Suppressor macrophage treated with lipopolysaccharide for 4 hours (primary cell): ENCODE measurements at regions not wholly inside any gene's neighbourhood (a gene's known extent, or its start where the extent isn't known, plus 50 kb on each side); places are given as distances from the start of the nearest gene placed in this dataset.
"Not testable (repeated sequence)": the region's sequence is repeated elsewhere in the genome, so short reads cannot be mapped to it uniquely, and the experiment has no call there.

ENCODE experiments used
- DNase-seq: peaks from one replicate; pipeline ENCODE4 v3.0.0-alpha.2; 2020

DNA sequence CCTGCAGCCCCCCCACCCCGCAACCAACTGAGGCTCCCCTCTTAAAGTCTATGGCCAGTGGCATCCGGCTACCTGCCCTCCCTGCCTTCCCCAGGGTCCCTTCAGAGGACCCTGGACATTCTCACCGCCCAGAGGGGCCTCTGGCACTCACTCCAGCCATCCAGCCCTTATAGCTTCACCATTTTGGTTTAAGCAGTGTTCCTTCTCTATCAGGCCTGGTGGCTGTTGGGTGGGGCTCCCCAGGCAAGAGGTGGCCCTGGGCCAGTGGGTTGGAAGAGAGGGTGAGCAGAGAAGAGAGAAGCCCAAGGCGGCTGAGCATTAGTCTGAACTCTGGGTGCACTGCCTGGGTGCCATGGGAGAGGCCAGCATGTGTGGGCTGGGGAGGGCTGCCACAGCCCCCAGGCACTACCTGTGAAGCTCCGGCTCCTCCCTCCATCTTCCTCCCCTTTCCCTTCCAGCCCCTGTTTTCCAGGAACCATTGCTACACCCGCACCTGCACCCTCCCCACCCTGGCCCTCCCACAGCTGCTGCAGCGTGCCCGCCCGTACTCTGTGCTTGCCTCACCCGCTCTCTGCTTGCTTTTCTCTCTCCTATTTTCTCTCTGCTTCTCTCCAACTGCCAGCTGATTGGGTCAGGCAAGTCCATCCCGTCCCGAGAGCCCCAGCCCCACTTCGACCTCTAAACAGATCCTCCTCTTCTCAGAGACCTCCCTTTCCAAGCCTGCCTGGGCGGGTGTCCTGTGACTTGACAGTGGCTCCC, 168.2 kb downstream of the TBC1D2B start:
- no peak for DNase-seq

DNA sequence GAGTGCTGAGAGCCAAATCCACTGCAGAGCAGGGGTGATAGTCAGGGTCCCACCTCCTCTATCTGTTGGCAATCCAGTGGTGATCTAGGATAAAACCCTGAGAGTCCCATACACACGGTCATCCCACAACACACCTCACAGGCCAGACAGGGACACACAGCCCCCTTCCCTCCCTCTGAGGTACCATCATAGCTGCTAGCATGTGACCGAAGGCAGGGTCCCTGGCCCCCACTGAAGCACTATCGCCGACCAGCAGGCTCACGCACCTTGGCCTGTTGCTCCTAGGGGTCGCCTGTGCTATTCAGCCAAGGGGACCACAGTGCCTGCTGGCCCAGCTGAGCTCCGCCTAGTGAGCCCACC, 168.8 kb downstream of the TBC1D2B start:
- not testable (repeated sequence) for DNase-seq

DNA sequence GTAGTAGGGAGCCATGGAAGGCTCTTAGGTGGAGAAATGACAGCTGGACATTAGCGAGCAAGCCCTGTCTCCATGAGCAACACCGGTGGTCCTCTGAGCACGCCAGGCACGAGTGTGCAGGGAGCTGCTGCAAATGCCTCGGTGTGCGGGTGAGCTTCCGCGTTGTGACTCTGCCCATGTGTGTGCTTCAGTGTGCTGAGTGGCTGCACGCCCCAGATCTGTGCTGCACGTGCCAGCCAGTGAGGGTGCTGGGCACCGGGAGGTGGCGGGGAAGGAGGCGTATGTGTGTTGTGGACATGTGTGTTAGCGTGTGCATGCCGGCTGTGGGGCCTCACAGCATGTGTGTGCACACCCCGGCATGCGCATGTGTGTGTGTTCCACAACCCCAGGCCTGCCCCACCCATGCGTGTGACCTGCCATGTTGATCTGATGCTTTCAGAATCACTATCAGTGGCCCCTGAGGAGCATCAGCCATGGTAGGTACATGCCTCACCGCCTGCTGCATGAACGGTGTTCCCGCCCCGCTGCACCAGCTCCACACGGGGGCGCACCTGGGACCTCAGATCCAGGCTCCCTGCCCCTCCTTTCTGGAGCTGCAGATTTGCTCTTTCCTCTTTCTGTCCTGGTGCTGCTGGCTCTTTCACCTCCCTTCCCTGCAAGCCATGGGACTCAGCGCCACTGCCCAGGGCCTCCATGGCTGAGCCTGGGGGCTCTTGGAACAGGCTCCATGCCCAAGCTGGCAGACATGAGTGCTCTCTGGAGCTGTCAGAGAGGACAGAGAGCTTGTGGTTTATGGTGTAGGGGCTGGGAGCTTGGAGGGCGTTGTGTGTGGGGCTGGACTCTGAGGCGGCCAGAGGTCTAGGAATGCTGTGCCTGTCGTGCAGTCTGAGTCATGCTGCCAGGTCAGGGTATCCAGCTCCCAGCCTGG, 169.4 kb downstream of the TBC1D2B start:
- peak; percentile 67 for DNase-seq

DNA sequence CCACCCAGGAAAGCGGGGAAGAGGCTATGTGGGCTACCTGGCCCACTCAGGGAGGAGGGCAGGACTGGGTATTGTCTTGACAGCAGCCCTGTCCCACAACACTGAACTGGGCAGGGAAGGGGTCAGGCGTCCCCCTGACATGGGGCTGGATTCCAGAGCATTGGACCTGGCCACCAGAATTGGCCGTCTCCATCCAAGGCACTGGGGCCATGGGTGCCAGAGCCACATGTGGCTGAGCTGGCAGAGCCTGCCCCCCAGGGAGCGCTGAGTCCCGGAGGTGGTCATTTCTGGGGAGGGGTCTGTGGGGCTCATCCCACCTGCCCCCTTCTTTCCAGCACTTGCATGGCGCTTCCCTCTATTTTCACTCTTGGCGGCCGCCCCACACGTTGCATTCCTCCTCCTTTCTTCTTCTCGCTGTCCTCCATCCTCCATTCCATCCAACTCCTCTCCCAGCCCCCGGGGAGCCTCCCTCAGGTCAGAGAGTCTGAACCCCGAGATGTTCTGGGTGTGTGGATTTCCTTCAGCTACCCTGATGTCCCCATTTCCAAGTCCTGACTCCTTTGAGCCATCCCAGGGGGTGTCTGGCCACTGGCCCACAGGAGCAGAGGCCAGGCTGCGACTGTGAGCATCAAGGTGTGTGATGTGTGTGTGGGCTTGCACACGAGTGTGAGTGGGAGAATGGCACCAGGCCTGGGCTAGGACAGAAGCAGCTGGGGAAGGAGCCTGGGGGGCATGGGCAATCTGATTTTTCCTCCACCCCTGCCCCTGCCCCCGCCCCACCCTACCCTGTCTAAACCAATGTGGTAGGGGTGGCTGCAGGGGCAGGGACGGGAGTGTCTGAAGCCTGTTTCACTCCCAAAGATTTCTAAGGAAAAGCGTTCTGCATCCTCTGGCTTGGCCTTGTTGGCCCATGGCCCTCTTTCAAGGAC, 171.2 kb downstream of the TBC1D2B start:
- not testable (repeated sequence) for DNase-seq

DNA sequence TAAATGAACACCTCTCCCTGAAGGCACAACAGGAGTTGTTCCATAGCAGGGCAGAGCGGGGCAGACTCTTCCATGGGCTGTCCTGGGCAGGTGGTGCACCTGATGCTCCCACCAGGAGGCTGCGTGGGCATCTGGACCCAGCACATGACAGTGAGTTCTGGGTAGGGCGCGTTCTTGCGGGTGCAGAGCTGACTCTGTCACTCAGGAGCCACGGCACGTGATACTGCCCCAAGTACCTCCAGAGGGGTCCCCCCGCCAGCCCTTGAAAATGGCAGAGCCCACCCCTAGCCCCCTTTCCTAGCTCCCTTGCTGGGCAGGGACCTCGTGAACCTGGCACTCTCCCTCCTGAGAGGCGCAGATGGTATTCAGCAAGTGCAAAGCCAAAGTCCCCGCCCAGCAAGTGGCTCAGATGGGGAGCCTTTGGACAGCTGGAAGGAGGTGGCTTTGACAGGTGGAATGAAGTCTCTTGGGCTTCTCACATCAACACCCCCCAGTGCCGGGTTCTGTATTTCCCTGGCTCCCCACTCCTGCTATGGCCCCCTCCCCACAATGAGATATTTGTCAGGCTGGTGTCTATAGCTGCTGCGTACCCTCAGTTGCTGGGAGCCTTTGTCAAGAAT, 172.1 kb downstream of the TBC1D2B start:
- no peak for DNase-seq

DNA sequence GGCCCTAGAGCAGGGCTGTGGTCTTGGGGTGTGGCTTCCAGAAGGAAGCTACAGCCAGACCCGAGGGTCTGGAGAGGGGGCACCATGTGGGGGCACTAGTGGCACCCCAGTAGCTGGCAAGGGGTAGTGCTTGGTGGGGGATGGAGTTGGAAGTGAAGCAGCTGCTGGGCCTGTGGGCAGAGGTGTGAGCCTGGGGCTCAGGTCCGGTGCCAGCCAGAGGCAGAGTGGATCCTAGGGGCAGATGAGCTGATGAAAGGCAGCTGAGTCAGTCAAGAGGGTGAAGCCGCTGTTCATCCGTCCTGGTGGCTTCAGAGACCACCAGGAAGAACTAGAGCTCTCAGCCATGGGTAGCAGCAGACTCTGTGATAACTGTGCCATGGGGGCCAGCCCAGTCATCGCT, 172.6 kb downstream of the TBC1D2B start:
- no peak for DNase-seq

DNA sequence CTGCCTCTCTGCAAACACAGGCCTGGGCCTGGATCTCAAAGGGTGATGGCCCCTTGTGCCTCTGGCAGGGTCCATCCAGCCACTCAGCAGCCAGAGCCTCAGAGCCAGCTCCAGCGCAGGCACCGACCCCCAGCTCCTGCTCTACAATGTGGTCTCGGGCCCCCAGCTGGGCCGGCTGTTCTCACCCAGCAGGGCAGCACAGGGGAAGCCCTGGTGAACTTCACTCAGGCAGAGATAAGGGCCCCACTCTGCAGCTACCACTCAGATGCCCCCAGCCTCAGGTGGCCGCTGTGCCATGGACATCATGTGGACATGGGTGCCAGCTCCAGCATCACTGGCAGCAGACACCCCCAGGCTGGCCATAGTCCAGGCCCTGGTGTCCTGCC, 173.1 kb downstream of the TBC1D2B start:
- DNase-seq = no peak

DNA sequence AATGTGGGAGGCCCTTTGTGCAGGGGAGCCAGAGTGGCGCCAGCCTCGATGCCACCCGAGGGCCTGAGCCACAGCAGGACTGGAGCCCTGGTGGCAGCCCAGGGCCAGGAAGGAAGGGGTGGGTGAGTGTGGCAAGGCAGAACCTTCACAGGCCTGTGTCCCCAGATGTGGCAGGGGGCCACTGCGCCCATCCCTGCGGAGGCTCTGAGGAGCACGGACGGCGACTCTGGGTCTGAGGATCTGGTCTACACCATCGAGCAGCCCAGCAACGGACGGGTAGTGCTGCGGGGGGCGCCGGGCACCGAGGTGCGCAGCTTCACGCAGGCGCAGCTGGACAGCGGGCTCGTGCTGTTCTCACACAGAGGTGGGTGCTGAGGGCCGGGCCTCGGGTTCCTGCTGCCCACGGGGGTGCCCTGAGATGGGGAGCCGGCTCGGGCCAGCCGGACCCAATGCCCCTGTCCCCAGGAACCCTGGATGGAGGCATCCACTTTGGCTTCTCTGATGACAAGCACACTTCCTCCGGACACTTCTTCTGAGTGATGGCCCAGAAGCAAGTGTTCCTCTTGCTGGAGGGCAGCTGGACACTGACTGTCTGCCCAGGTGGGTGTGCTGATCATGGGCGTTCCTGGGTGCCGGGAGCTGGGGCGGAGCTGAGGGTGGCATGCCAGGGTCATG, 173.6 kb downstream of the TBC1D2B start:
- not testable (repeated sequence) for DNase-seq

DNA sequence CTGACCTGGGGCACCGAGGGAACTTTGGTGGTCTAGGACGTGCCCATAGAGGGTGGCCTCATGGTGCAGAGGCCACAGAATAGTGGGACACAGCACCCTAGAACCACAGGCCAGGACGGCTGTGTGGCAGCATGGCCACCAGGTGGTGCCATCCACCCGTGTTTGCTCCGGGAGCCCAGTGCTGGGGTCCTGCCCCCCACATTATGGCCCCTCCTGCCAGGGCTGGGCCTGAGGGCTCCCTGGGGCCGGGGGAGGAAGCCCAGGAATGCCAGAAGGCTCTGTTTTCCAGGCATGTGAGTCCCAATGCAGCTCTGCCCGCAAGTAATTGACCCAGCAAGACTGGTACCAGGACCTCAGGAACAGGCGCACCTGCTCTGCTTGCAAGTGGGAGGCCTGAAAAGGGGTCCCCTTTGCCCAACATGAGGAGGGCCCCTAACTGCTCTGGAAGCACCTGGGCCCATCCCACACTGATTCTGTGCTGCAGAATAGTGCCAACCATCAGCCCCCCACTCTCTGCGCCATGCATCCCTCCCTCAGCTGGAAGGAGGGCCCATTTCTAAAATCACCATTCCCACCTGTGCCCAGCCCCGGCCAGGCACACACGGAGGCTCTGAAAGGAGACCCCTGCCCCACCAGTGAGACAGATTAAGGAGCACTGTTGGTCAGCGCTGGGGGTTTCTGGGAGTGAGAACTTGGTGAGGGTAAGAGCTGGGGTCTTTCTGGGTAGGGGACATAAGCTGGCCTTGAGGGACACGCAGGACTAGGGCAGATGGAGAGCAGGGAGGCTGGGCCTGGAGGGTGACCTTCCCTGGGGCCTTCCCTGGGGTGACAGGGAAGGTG, 174.4 kb downstream of the TBC1D2B start:
- peak; percentile 23 for DNase-seq

DNA sequence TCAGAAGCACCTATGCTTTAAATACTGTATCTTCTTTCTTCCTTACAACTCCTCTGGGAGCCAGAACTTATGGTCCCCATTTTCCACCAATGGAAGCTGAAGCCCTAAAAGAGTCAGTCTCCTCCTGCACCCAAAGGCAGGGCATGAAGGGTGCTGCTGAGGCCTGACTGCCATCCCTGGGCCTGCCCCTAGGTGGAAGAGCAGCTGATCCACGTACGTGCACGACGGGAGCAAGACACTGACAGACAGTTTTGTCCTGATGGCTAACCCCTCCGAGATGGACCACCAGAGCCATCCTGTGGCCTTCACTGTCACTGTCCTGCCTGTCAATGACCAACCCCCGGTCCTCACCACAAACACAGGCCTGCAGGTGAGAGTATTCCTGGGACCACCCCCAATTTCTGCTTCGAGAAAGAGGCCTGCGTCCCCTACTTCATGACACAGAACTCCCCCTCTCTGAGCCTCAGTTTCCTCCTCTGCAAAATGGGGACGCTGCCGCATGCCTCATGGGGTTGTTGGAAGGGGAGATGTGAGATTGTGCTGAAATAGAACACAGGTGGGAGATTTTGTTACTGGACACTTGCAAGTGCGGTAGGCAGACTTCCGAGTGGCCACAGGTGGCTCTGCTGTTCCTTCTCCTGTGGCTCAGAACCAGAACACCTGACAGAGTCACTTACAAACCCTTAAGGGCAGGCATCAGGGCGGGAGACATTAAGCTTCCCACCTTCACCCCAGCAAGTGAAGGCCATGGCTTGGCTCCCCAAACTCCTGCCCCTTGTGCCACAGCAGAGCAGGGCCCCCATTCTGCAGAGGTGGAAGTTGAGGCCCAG, 175.4 kb downstream of the TBC1D2B start:
- no peak for DNase-seq

DNA sequence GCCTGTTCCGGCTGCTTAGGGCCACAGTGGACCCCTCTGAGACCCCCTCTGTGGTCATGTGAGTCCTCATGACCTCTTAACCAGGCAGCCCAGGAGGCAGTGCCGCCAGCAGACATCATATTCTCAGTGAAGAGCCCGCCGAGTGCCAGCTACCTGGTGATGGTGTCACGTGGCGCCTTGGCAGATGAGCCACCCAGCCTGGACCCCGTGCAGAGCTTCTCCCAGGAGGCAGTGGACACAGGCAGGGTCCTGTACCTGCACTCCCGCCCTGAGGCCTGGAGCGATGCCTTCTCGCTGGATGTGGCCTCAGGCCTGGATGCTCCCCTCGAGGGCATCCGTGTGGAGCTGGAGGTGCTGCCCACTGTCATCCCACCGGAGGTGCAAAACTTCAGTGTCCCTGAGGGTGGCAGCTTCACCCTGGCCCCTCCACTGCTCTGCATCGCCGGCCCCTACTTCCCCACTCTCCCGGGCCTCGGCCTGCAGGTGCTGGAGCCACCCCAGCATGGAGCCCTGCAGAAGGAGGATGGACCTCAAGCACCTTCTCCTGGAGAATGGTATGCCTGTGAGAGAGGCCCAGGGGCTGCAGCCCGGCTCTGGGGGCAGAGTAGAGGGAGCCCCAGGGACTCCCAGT, 176.1 kb downstream of the TBC1D2B start:
- DNase-seq = no peak

DNA sequence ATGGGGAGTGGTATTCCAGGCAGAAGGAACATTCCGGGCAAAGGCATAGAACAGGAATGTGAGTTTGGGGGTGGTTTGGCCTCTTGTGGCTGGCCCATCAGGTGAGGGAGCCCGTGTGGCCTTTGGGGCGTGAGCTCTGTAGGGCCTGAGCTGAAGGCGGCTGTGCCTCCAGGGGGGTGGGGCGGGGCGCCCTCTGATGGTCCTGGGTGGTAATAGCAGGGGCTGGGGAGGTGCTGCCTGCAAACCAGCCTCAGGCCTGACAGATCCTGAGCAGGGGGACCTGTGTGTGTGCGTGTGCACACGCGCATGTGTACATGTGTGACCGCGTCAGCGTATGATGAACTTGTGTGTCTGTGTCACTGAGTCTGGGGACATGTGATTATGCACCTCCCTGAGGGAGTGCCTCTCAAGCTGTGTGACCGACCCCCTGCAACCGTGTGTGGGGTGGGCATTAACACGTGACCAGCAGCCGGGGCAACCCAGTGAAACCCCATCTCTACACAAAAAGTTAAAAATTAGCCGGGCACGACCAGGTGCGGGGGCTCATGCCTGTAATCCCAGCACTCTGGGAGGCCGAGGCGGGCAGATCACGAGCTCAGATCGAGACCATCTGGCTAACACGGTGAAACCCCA, 177.1 kb downstream of the TBC1D2B start:
- DNase-seq = peak; percentile 58

DNA sequence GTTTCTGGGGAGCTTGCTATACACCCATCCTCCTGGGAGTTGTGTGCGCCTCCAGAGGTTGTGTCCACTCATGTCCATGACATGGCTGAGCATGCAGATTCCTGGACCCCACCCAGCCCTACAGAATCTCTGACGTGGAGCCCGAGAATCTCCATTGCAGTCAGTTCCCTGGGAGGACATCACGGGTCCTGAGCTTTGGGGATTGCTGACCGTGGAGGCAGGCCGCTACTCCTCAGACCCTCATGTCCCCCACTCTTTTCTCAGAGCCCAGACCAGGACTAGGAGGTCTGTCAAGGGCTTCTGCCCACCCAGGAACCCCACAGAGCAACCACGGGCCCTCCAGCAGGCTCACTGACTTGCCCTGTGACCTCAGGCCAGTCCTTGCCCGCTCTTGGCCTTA, 177.7 kb downstream of the TBC1D2B start:
- DNase-seq = not testable (repeated sequence)

DNA sequence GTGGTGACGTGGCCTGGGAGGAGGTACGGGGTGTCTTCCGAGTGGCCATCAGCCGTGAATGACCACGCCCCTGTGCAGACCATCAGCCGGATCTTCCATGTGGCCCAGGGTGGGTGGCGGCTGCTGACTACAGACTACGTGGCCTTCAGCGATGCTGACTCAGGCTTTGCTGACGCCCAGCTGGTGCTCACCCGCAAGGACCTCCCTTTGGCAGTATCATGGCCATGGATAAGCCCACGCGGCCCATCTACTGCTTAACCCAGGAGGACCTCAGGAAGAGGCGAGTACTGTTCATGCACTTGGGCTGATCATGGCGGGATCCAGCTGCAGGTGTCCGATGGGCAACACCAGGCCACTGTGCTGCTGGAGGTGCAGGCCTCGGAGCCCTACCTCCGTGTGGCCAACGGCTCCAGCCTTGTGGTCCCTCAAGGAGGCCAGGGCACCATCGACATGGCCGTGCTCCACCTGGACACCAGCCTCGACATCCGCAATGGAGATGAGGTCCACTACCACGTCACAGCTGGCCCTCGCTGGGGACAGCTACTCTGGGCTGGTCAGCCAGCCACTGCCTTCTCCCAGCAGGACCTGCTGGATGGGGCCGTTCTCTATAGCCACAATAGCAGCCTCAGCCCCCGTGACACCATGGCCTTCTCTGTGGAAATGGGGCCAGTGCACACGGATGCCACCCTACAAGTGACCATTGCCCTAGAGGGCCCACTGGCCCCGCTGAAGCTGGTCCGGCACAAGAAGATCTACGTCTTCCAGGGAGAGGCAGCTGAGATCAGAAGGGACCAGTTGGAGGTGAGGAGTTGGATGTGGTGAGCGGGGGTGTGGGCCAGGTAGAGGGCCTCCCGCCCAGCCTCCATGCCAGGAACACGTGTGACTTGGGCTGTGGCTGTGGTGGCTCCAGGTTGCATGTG, 178.4 kb downstream of the TBC1D2B start:
- DNase-seq = no peak

DNA sequence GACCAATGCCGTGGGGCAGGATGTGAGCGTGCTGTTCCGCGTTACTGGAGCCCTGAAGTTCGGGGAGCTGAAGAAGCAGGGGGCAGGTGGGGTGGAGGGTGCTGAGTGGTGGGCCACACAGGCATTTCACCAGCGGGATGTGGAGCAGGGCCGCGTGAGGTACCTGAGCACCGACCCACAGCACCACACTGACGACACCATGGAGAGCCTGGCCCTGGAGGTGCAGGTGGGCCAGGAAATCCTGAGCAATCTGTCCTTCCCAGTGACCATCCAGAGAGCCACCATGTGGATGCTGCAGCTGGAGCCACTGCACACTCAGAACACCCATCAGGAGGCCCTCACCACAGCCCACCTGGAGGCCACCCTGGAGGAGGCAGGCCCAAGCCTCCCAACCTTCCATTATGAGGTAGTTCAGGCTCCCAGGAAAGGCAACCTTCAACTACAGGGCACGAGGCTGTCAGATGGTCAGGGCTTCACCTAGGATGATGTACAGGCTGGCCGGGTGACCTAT, 179.6 kb downstream of the TBC1D2B start:
- no peak for DNase-seq

DNA sequence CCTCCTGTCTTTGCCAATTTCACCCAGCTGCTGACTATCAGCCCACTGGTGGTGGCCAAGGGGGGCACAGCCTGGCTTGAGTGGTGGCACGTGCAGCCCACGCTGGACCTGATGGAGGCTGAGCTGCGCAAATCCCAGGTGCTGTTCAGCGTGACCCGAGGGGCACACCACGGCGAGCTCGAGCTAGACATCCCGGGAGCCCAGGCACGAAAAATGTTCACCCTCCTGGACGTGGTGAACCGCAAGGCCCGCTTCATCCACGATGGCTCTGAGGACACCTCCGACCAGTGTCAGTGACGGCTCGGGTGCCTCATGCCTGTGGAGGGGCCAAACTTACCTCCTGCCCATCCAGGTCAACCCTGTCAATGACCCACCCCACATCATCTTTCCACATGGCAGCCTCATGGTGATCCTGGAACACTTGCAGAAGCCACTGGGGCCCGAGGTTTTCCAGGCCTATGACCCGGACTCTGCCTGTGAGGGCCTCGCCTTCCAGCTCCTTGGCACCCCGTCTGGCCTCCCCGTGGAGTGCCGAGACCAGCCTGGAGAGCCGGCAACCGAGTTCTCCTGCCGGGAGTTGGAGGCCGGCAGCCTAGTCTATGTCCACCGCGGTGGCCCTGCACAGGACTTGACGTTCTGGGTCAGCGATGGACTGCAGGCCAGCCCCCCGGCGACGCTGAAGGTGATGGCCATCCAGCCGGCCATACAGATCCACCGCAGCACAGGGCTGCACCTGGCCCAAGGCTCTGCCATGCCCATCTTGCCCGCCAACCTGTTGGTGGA, 180.2 kb downstream of the TBC1D2B start:
- not testable (repeated sequence) for DNase-seq
